C4-2B (cell line): ENCODE measurements at regions not wholly inside any gene's neighbourhood (a gene's known extent, or its start where the extent isn't known, plus 50 kb on each side); places are given as distances from the start of the nearest gene placed in this dataset.

Experiments used
- H3K27ac ChIP-seq: fragments of 450-650 bp; 2 replicates; pipeline ENCODE4 v1.5.1; 2017
- CTCF ChIP-seq: fragments of 450-650 bp; conservative IDR thresholded peaks from 2 replicates; pipeline ENCODE4 v1.5.1; 2017; ENCODE audit warnings: mild to moderate bottlenecking
- ZFX ChIP-seq: fragments of 450-650 bp; IDR thresholded peaks from 2 replicates; pipeline ENCODE4 v1.6.1; 2017

- TF ChIP-seq CTCF (no peak), ZFX (no peak)
- no peak overlapping the region for H3K27ac ChIP-seq
These were observed 69.8 kb upstream of the FHL2 start for GRCh38 chr2:105468582-105469042.

DNA sequence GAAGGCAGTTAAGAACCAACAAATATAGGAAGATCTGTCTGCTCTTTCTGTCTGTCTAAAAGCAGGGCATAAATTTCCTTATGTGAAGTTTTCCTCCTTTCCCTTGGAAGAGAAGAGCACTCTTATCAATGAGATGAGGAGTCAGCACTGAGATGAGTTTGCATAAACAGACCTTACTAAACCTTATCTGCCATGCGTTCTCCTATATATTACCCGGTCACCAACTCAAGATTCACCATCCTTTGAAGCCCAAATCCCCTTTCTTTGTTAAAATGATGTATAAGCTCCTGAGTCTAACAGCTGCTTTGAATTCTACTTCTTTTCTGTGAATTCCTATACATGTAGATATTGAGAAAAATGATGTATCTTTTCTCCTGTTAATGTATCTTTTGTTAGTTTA is 65.5 kb upstream of the FHL2 start:
- TF ChIP-seq CTCF (no peak), ZFX (no peak)
- H3K27ac ChIP-seq = no peak overlapping the region

- no peak for TF ChIP-seq ZFX
- no peak for TF ChIP-seq CTCF
- no peak overlapping the region for H3K27ac ChIP-seq
These were observed 61.3 kb upstream of the FHL2 start for GRCh38 chr2:105460048-105460732.

DNA sequence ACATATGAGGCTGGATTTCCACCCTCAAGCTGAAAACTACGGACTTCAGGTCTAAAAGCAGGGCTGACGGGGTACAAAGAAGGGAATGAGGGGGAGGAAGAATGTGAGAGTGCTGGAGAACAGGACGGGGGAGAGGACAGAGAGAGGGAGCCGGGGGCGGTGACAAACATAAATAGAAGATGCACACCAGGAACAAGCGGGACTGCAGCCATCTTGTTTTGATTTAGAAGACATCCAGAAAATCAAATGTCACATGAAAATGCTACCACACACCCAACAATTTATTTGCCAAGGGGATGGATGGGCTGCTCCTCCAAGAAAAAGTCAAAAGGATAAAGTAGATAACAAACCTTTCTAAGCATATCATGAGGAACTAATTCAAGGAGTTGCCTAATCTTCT is 59.2 kb upstream of the FHL2 start:
- TF ChIP-seq ZFX (no peak), CTCF (no peak)
- no peak overlapping the region for H3K27ac ChIP-seq

- TF ChIP-seq ZFX (no peak), CTCF (no peak)
- H3K27ac ChIP-seq = no peak overlapping the region
These were observed 56.7 kb upstream of the FHL2 start for GRCh38 chr2:105455488-105456003.

- TF ChIP-seq CTCF (peak; percentile 20), ZFX (no peak)
- no peak overlapping the region for H3K27ac ChIP-seq
These were observed 56.1 kb upstream of the FHL2 start for GRCh38 chr2:105454801-105455485.

DNA sequence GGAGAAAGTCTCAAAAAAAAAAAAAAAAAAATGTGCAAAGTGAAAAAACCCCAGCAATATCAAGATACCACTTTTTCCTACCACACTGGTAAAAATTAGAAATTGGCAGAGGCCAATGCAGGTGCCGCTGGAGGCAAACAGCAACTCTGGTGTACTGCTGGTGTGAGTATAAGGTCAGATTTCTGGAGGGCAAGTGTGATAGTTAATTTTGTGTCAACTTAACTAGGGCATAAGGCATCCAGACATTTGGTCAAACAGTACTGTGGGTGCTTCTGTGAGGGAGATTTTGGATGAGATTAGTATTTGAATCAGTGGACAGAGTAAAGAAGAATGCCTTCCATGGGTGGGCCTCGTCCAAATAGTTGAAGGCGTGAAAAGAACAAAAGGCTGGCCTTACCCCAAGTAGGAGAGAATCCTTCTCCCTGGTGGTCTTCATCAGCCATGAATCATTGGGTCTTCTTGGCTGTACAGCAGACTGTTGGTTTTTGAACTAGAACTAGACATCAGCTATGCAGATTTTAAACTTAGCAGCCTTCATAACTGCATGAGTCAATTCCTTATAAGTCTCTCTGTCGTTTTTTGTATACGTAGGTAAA is 52.8 kb upstream of the FHL2 start:
- TF ChIP-seq CTCF = no peak
- TF ChIP-seq ZFX = no peak
- H3K27ac ChIP-seq = no peak overlapping the region
